ENCODE measurements at regions not wholly inside any gene's neighbourhood (a gene's known extent, or its start where the extent isn't known, plus 50 kb on each side); places are given as distances from the start of the nearest gene placed in this dataset.

DNA sequence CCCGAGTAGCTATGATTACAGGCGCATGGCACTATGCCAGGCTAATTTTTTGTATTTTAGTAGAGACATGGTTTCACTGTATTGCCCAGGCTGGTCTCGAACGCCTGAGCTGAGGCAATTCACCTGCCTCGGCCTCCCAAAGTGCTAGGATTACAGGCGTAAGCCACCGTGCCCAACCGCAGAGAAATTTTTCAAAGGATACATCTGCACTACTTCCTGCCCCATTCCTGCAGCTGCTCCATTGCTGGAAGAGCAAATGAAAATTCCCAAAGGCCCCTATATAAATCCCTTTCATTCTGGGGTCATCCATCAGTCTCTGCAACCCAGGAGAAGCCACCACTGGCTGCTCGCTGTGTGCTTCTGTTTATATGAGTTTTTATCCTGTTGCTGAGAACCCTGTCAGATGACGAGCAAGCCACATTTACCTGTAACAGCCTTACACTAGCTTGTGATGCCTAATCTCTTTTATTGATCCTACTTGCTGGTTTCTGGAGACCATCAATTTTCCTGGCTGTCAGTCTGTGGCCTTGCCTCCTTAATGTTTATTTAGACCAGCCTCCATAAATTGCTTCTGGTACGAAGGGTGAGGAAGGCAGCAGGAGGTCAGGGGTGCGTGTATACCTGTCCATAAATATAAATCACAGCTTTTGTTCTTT lies 925.3 kb downstream of the TLE4 start:
- H3K79me1 ChIP-seq (ENCODE audit: insufficient read depth, low read depth, low read length, poor library complexity, severe bottlenecking), result no peaks in the 10 kb centered on the region
- no peak overlapping the region for H2BK20ac ChIP-seq (ENCODE audit: low read depth, low read length, poor library complexity, severe bottlenecking)
- no peak overlapping the region for H3K27ac ChIP-seq (ENCODE audit: insufficient read length, low read depth, low read length)
- no peaks in the 10 kb centered on the region for H3K27me3 ChIP-seq (ENCODE audit: insufficient read depth, low read length)
- no peak for DNase-seq
- H3K79me2 ChIP-seq (ENCODE audit: insufficient read depth, low read length), result no peaks in the 10 kb centered on the region
- no peaks in the 10 kb centered on the region for H3K9me3 ChIP-seq (ENCODE audit: control insufficient read depth, low read depth, low read length)
- H4K20me1 ChIP-seq (ENCODE audit: control insufficient read depth, insufficient read depth, insufficient read length), result no peaks in the 10 kb centered on the region
- no peaks in the 10 kb centered on the region for H3K27me3 Mint-ChIP-seq (ENCODE audit: low read depth)
- no peak overlapping the region for H2BK12ac ChIP-seq (ENCODE audit: insufficient read length, low read depth, low read length)
- no peaks in the 10 kb centered on the region for H3K4me1 ChIP-seq (ENCODE audit: insufficient read depth, low read length)
- H3K56ac ChIP-seq (ENCODE audit: insufficient read length, low read depth, low read length), result no peak overlapping the region
- TF ChIP-seq, protein P1, sequence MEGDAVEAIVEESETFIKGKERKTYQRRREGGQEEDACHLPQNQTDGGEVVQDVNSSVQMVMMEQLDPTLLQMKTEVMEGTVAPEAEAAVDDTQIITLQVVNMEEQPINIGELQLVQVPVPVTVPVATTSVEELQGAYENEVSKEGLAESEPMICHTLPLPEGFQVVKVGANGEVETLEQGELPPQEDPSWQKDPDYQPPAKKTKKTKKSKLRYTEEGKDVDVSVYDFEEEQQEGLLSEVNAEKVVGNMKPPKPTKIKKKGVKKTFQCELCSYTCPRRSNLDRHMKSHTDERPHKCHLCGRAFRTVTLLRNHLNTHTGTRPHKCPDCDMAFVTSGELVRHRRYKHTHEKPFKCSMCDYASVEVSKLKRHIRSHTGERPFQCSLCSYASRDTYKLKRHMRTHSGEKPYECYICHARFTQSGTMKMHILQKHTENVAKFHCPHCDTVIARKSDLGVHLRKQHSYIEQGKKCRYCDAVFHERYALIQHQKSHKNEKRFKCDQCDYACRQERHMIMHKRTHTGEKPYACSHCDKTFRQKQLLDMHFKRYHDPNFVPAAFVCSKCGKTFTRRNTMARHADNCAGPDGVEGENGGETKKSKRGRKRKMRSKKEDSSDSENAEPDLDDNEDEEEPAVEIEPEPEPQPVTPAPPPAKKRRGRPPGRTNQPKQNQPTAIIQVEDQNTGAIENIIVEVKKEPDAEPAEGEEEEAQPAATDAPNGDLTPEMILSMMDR (conservative IDR thresholded peaks at IDR 0.05), result no peak
- H3K9me3 Mint-ChIP-seq, result peaks cover 0 to 6% of the 10 kb centered on the region in 2 experiments; a peak in 3 of 5 replicates
- H3T11ph ChIP-seq (ENCODE audit: low read length), result no peak overlapping the region
- no peak overlapping the region for H2BK120ac ChIP-seq (ENCODE audit: low read depth, low read length, poor library complexity, severe bottlenecking)
- H3K9ac ChIP-seq (ENCODE audit: extremely low read depth, insufficient read length, low read length), result no peak overlapping the region
- no peak overlapping the region for H4K8ac ChIP-seq (replicated peaks; ENCODE audit: insufficient read length, low read depth, low read length)
- peaks cover 0 to 10% (median 2%) of the 10 kb centered on the region in 3 experiments; a peak in 2 of 7 replicates for H3K36me3 Mint-ChIP-seq (ENCODE audit: insufficient read depth in 1 of 3, low read depth in 3 of 3)
- H4K91ac ChIP-seq (ENCODE audit: insufficient read length, low read depth, low read length), result no peak overlapping the region
- H2AK5ac ChIP-seq (ENCODE audit: insufficient read length, low read length), result no peak overlapping the region
- H3K4me3 Mint-ChIP-seq, result no peak overlapping the region
- H2AFZ ChIP-seq (ENCODE audit: low read length), result no peak overlapping the region
- H3K4me2 ChIP-seq (ENCODE audit: insufficient read depth, insufficient read length, low read length), result no peak overlapping the region
- peak overlapping the region in 1 of 3 experiments; percentile 63; a peak in 1 of 7 replicates for H3K27ac Mint-ChIP-seq
- H2BK5ac ChIP-seq (ENCODE audit: insufficient read length, low read length), result no peak overlapping the region
- H3K4ac ChIP-seq (ENCODE audit: low read depth, low read length), result no peak overlapping the region
- H3K4me1 Mint-ChIP-seq, result peaks cover 5 to 6% of the 10 kb centered on the region in 2 experiments
- no peak overlapping the region for H3K14ac ChIP-seq (ENCODE audit: insufficient read depth, low read length)
- H3K23ac ChIP-seq (ENCODE audit: insufficient read length, low read depth, low read length), result no peak overlapping the region
- H2BK15ac ChIP-seq (ENCODE audit: low read depth, low read length), result no peak overlapping the region
- no peak overlapping the region for H3K18ac ChIP-seq (ENCODE audit: insufficient read length, low read depth, low read length)
- H3K23me2 ChIP-seq (ENCODE audit: insufficient read length, low read depth, low read length, poor library complexity, severe bottlenecking), result no peaks in the 10 kb centered on the region
- no CpG with 5 or more reads among the region's 12 CpGs for WGBS (ENCODE audit: extremely low coverage, insufficient read length, low lambda C conversion rate)
- no peak overlapping the region for H4K5ac ChIP-seq (ENCODE audit: insufficient read length, low read depth, low read length)

Data from H9 (cell line).